IMR-90 (cell line): ENCODE measurements at regions not wholly inside any gene's neighbourhood (a gene's known extent, or its start where the extent isn't known, plus 50 kb on each side); places are given as distances from the start of the nearest gene placed in this dataset.

Source experiments
- ATAC-seq: fragments of 200-7000 bp; cut with Tn5 transposase; 2 replicates; pipeline ENCODE4 v1.9.1; 2020; ENCODE audit warnings: low read depth, mild to moderate bottlenecking, moderate library complexity
- BruUV-seq: library from RNA; stranded (reverse); fragments of 400-500 nt; replicated peaks from 2 replicates; lab custom pipeline; 2021; lab: Mats Ljungman, UMichigan
- CTCF ChIA-PET: fragments of 300-600 bp; formaldehyde crosslinking; extraction: SDS; loops from one replicate; lab custom pipeline; 2021; ENCODE audit warnings: antibody characterized with exemption; lab: Yijun Ruan, JAX
- POLR2A ChIA-PET: fragments of 300-600 bp; sonication (Branson Sonifier 250); formaldehyde crosslinking; loops from one replicate; lab custom pipeline; 2022; ENCODE audit warnings: antibody characterized with exemption; ENCODE audit not compliant: unreplicated experiment; lab: Charles Lee
- DNase-seq: peaks from one replicate; pipeline ENCODE4 v3.0.0; 2013
- H2AFZ ChIP-seq: replicated peaks from 2 replicates; pipeline ENCODE3; 2013; ENCODE audit warnings: low read length, mild to moderate bottlenecking; ENCODE audit not compliant: poor library complexity
- H2AK5ac ChIP-seq: 2 replicates; pipeline ENCODE4 v1.6.1; 2013; ENCODE audit warnings: low read depth, low read length, inconsistent platforms
- H2AK9ac ChIP-seq: replicated peaks from 2 replicates; pipeline ENCODE3; 2013; ENCODE audit warnings: mild to moderate bottlenecking, low read depth, low read length, moderate library complexity; ENCODE audit not compliant: poor library complexity
- H2BK120ac ChIP-seq: 2 replicates; pipeline ENCODE4 v1.6.1; 2013; ENCODE audit warnings: low read depth, low read length, inconsistent platforms
- H2BK15ac ChIP-seq: 3 replicates; pipeline ENCODE4 v1.6.1; 2013; ENCODE audit warnings: low read depth, low read length, inconsistent platforms
- H2BK20ac ChIP-seq: 2 replicates; pipeline ENCODE4 v1.6.1; 2013; ENCODE audit warnings: low read depth, mild to moderate bottlenecking, inconsistent platforms, low read length, moderate library complexity
- H2BK5ac ChIP-seq: 2 replicates; pipeline ENCODE4 v1.6.1; 2013; ENCODE audit warnings: mild to moderate bottlenecking, low read depth, low read length, inconsistent platforms; ENCODE audit not compliant: poor library complexity, severe bottlenecking
- H3K14ac ChIP-seq: replicated peaks from 2 replicates; pipeline ENCODE4 v1.6.1; 2013; ENCODE audit warnings: low read depth, low read length, inconsistent platforms
- H3K18ac ChIP-seq: 2 replicates; pipeline ENCODE4 v1.6.1; 2013; ENCODE audit warnings: low read depth, low read length, control low read depth
- H3K23ac ChIP-seq: 2 replicates; pipeline ENCODE4 v1.6.1; 2013; ENCODE audit warnings: low read depth, low read length, inconsistent platforms
- H3K27ac ChIP-seq: 2 replicates; pipeline ENCODE4 v1.5.1; 2013; ENCODE audit warnings: mild to moderate bottlenecking, control low read depth, low read length; ENCODE audit not compliant: insufficient read depth
- H3K27me3 ChIP-seq: 2 replicates; pipeline ENCODE4 v1.6.1; 2013; ENCODE audit warnings: low read length; ENCODE audit not compliant: control insufficient read depth, insufficient read depth
- H3K36me3 ChIP-seq: 2 replicates; pipeline ENCODE4 v1.6.1; 2013; ENCODE audit warnings: low read length, mixed read lengths; ENCODE audit not compliant: control insufficient read depth, insufficient read depth
- H3K4ac ChIP-seq: 2 replicates; pipeline ENCODE4 v1.6.1; 2013; ENCODE audit warnings: low read depth, low read length, inconsistent platforms
- H3K4me1 ChIP-seq: 2 replicates; pipeline ENCODE4 v1.6.1; 2013; ENCODE audit warnings: low read length, mixed read lengths; ENCODE audit not compliant: control insufficient read depth, insufficient read depth
- H3K4me2 ChIP-seq: 2 replicates; pipeline ENCODE4 v1.6.1; 2013; ENCODE audit warnings: low read depth, mild to moderate bottlenecking, control low read depth, low read length, moderate library complexity
- H3K4me3 ChIP-seq: 2 replicates; pipeline ENCODE4 v1.5.1; 2013; ENCODE audit warnings: low read depth, mild to moderate bottlenecking, control low read depth, low read length, moderate library complexity; ENCODE audit not compliant: insufficient read depth
- H3K56ac ChIP-seq: 2 replicates; pipeline ENCODE4 v1.6.1; 2013; ENCODE audit warnings: low read length, inconsistent platforms; ENCODE audit not compliant: insufficient read depth; ENCODE audit errors: extremely low read depth
- H3K79me1 ChIP-seq, 2 experiments: 2 replicates each; pipeline ENCODE4 v1.6.1; 2013; ENCODE audit warnings: low read length in 2 of 2, inconsistent platforms in 1 of 2, low read depth in 1 of 2
- H3K9ac ChIP-seq: 2 replicates; pipeline ENCODE4 v1.6.1; 2013; ENCODE audit warnings: low read depth, low read length, control low read depth
- H3K9me1 ChIP-seq: 2 replicates; pipeline ENCODE4 v1.6.1; 2013; ENCODE audit warnings: low read length, inconsistent platforms; ENCODE audit not compliant: insufficient read depth
- H3K9me3 ChIP-seq: 2 replicates; pipeline ENCODE4 v1.6.1; 2013; ENCODE audit warnings: low read length; ENCODE audit not compliant: control insufficient read depth, insufficient read depth
- H4K20me1 ChIP-seq: 2 replicates; pipeline ENCODE4 v1.6.1; 2013; ENCODE audit warnings: low read length, inconsistent platforms; ENCODE audit not compliant: insufficient read depth
- H4K5ac ChIP-seq: 2 replicates; pipeline ENCODE4 v1.6.1; 2013; ENCODE audit warnings: mild to moderate bottlenecking, low read depth, low read length, control low read depth
- H4K8ac ChIP-seq, 2 experiments: 2 replicates each; pipeline ENCODE4 v1.6.1; 2013; ENCODE audit warnings: low read depth in 2 of 2, low read length in 2 of 2, control low read depth in 1 of 2, inconsistent platforms in 1 of 2
- H4K91ac ChIP-seq: 2 replicates; pipeline ENCODE4 v1.6.1; 2013; ENCODE audit warnings: low read depth, low read length, inconsistent platforms; ENCODE audit not compliant: insufficient read depth
- BHLHE40 ChIP-seq: fragments of 150-350 bp; IDR thresholded peaks from 2 replicates; pipeline ENCODE4 v1.6.1; 2016; ENCODE audit warnings: mild to moderate bottlenecking, low read depth, low read length
- CEBPB ChIP-seq: IDR thresholded peaks from 2 replicates; pipeline ENCODE4 v1.6.1; 2012; ENCODE audit warnings: low read depth, low read length, improper control_type of control experiment
- CHD1 ChIP-seq: IDR thresholded peaks from 2 replicates; pipeline ENCODE4 v1.6.1; 2012; ENCODE audit warnings: low read depth, low read length, improper control_type of control experiment
- CTCF ChIP-seq: conservative IDR thresholded peaks from 2 replicates; pipeline ENCODE4 v1.5.1; 2012; ENCODE audit warnings: mild to moderate bottlenecking, low read depth, low read length, improper control_type of control experiment
- ELK1 ChIP-seq: fragments of 150-350 bp; IDR thresholded peaks from 2 replicates; pipeline ENCODE4 v1.6.1; 2016; ENCODE audit warnings: low read depth, mild to moderate bottlenecking, low read length, moderate library complexity, borderline replicate concordance
- FOS ChIP-seq: fragments of 150-350 bp; IDR thresholded peaks from 2 replicates; pipeline ENCODE4 v1.6.1; 2016; ENCODE audit warnings: low read depth, low read length
- MAFK ChIP-seq: IDR thresholded peaks from 2 replicates; pipeline ENCODE4 v1.6.1; 2012; ENCODE audit warnings: low read depth, low read length, improper control_type of control experiment
- POLR2A ChIP-seq: IDR thresholded peaks from 2 replicates; pipeline ENCODE4 v1.6.1; 2012; ENCODE audit warnings: mild to moderate bottlenecking, low read depth, low read length
- RCOR1 ChIP-seq: IDR thresholded peaks from 2 replicates; pipeline ENCODE4 v1.6.1; 2012; ENCODE audit warnings: mild to moderate bottlenecking, low read length, improper control_type of control experiment; ENCODE audit not compliant: insufficient replicate concordance
- RFX5 ChIP-seq: IDR thresholded peaks from 2 replicates; pipeline ENCODE4 v1.8.0; 2012; ENCODE audit warnings: low read depth, mild to moderate bottlenecking, low read length, moderate library complexity
- SMC3 ChIP-seq: fragments of 150-350 bp; IDR thresholded peaks from 2 replicates; pipeline ENCODE4 v1.6.1; 2016; ENCODE audit warnings: low read depth, mild to moderate bottlenecking, antibody characterized with exemption, low read length, moderate library complexity
- USF2 ChIP-seq: fragments of 150-350 bp; IDR thresholded peaks from 2 replicates; pipeline ENCODE4 v1.6.1; 2017; ENCODE audit warnings: mild to moderate bottlenecking, antibody characterized with exemption, low read length, low read depth
- WGBS, 2 experiments: methylation state at CpG; one replicate each; pipeline versions ENCODE4 v1.1.5 to v1.1.7; 2013; ENCODE audit warnings: missing lambda C conversion rate in 2 of 2; ENCODE audit not compliant: insufficient read length in 1 of 2; ENCODE audit errors: extremely low coverage in 2 of 2; 5-methylcytosine and 5-hydroxymethylcytosine counted together
- dilution Hi-C: fragments of 300-500 bp; cut with HindIII; formaldehyde crosslinking; loops from one replicate; pipeline ENCODE4 v1.14.3; 2018; ENCODE audit warnings: low sequenced_read_pairs; ENCODE audit not compliant: unreplicated experiment
- in situ Hi-C: fragments of 300-500 bp; cut with MboI; formaldehyde crosslinking; loops from 3 replicates; pipeline ENCODE4 v1.14.3; 2019; ENCODE audit warnings: low sequenced_read_pairs, inconsistent platforms, mixed read lengths
- intact Hi-C: fragments of 100-400 bp; cut with micrococcal nuclease; formaldehyde crosslinking; loops from 2 replicates; pipeline ENCODE4 v1.10.0; 2022

- H3K9ac ChIP-seq: 0 out of 2 replicates have a peak overlapping the region, but pooled peaks have one; percentile 33
- no peak overlapping the region for H3K23ac ChIP-seq
- H3K9me3 ChIP-seq: no peaks in the 10 kb centered on the region
- H2BK15ac ChIP-seq: peak overlapping the region; percentile 47; the same call in 1 of the 3 replicates
- no peak overlapping the region for H3K56ac ChIP-seq
- H2AFZ ChIP-seq: peak overlapping the region; percentile 79
- in situ Hi-C loops: no loop called here
- intact Hi-C loops: no loop called here
- H3K4me1 ChIP-seq: peaks cover 1% of the 10 kb centered on the region; the same call in 1 of the 2 replicates
- DNase-seq (peak; percentile 17), ATAC-seq (peak; percentile 76)
- H3K27me3 ChIP-seq: no peaks in the 10 kb centered on the region
- H2BK20ac ChIP-seq: peak overlapping the region; percentile 13; the same call in 1 of the 2 replicates
- H4K8ac ChIP-seq: peak overlapping the region; percentile 85 to 94
- peak overlapping the region; percentile 79 for H4K5ac ChIP-seq
- H2AK5ac ChIP-seq: no peak overlapping the region
- H4K20me1 ChIP-seq: no peaks in the 10 kb centered on the region
- no peak overlapping the region for H2AK9ac ChIP-seq
- H2BK5ac ChIP-seq: no peak overlapping the region
- H4K91ac ChIP-seq: no peak overlapping the region; the same call in 1 of the 2 replicates
- 62% methylated on average over 2 of the region's 12 CpGs; no CpG with 5 or more reads in 1 of the 2 experiments for WGBS, 2 experiments
- no peaks in the 10 kb centered on the region for H3K36me3 ChIP-seq
- peak overlapping the region; percentile 61; the same call in 1 of the 2 replicates for H3K18ac ChIP-seq
- H3K4me2 ChIP-seq: peak overlapping the region; percentile 74
- ChIA-PET POLR2A (no interaction called here), CTCF (no interaction called here)
- H2BK120ac ChIP-seq: peak overlapping the region; percentile 42; the same call in 1 of the 2 replicates
- no peak for TF ChIP-seq ELK1
- TF ChIP-seq RFX5: no peak
- no peak for TF ChIP-seq FOS
- no peak for TF ChIP-seq RCOR1
- no peak for TF ChIP-seq USF2
- no peak for TF ChIP-seq CHD1
- no peak for TF ChIP-seq SMC3
- no peak for TF ChIP-seq CEBPB
- TF ChIP-seq POLR2A: no peak
- no peak for TF ChIP-seq MAFK
- TF ChIP-seq CTCF: no peak
- TF ChIP-seq BHLHE40: no peak
- H3K9me1 ChIP-seq: no peaks in the 10 kb centered on the region
- no peak overlapping the region for H3K14ac ChIP-seq
- H3K4ac ChIP-seq: peak overlapping the region; percentile 21; the same call in 1 of the 2 replicates
- dilution Hi-C loops: no loop called here
- BruUV-seq: no TSS peak
- H3K27ac ChIP-seq: no peak overlapping the region
- H3K79me1 ChIP-seq: no peaks in the 10 kb centered on the region
- peak overlapping the region; percentile 26; the same call in 1 of the 2 replicates for H3K4me3 ChIP-seq
Observed at GRCh38 chr12:14216405-14217294, 148.8 kb upstream of the ATF7IP start.
